SK-N-SH treated with all-trans-retinoic acid at 6 μM for 48 hours (cell line): ENCODE measurements at regions not wholly inside any gene's neighbourhood (a gene's known extent, or its start where the extent isn't known, plus 50 kb on each side); places are given as distances from the start of the nearest gene placed in this dataset.

Experiments
- BACH2 ChIP-seq: fragments of 250-450 bp; sonication (Bioruptor Pico); IDR thresholded peaks from 2 replicates; pipeline ENCODE4 v1.9.0; 2021; ENCODE audit warnings: mild to moderate bottlenecking, borderline replicate concordance
- CREB5 ChIP-seq: fragments of 250-450 bp; sonication (Bioruptor Pico); IDR thresholded peaks from 2 replicates; pipeline ENCODE4 v1.5.1; 2020; ENCODE audit warnings: low read depth, mild to moderate bottlenecking, moderate library complexity
- ISL1 ChIP-seq: fragments of 250-450 bp; sonication (Bioruptor Pico); IDR thresholded peaks from 2 replicates; pipeline ENCODE4 v2.1.2; 2022; ENCODE audit warnings: mild to moderate bottlenecking, moderate library complexity
- OSR1 ChIP-seq: fragments of 250-450 bp; sonication (Bioruptor Pico); IDR thresholded peaks from 2 replicates; pipeline ENCODE4 v1.8.0; 2022; ENCODE audit warnings: moderate library complexity, mild to moderate bottlenecking, inconsistent platforms
- ZFP3 ChIP-seq: fragments of 250-450 bp; sonication (Bioruptor Pico); IDR thresholded peaks from 2 replicates; pipeline ENCODE4 v1.5.0; 2020; ENCODE audit warnings: mild to moderate bottlenecking, moderate library complexity
- ZFP30 ChIP-seq: fragments of 450-650 bp; formaldehyde crosslinking; IDR thresholded peaks from 2 replicates; pipeline ENCODE4 v1.5.0; 2022; ENCODE audit warnings: mild to moderate bottlenecking, moderate library complexity
- ZNF565 ChIP-seq: fragments of 450-650 bp; formaldehyde crosslinking; conservative IDR thresholded peaks from 2 replicates; pipeline ENCODE4 v1.5.0; 2020; ENCODE audit warnings: low read depth, mild to moderate bottlenecking, moderate library complexity
- ZNF70 ChIP-seq: fragments of 450-650 bp; formaldehyde crosslinking; IDR thresholded peaks from 2 replicates; pipeline ENCODE4 v1.5.0; 2020; ENCODE audit warnings: mild to moderate bottlenecking, moderate library complexity
- ZNF8 ChIP-seq: fragments of 450-650 bp; formaldehyde crosslinking; IDR thresholded peaks from 2 replicates; pipeline ENCODE4 v1.5.0; 2020; ENCODE audit warnings: mild to moderate bottlenecking, moderate library complexity
- TF ChIP-seq, protein P1 (sequence below): fragments of 250-450 bp; sonication (Bioruptor Pico); IDR thresholded peaks from 2 replicates; pipeline ENCODE4 v1.8.0; 2020; ENCODE audit warnings: mild to moderate bottlenecking, moderate library complexity, borderline replicate concordance

DNA sequence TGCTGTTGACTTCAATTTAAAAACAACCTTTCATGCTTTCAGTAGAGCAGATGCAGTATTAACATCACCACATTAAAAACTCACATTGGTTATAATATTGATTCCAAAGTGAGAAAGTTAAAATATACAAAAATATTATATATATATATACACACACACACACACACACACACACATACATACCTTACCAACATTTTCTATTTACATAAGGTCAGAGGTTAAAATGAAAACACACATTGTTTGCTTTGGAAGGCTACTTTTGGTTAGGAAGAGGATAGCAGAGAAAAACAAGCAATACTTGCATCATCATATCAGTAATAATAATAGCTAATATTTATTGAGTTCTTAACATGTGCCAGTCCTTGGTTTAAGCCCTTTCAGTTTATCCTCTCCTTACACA, 226.5 kb downstream of the PPP4R3C start:
- TF ChIP-seq, protein P1, sequence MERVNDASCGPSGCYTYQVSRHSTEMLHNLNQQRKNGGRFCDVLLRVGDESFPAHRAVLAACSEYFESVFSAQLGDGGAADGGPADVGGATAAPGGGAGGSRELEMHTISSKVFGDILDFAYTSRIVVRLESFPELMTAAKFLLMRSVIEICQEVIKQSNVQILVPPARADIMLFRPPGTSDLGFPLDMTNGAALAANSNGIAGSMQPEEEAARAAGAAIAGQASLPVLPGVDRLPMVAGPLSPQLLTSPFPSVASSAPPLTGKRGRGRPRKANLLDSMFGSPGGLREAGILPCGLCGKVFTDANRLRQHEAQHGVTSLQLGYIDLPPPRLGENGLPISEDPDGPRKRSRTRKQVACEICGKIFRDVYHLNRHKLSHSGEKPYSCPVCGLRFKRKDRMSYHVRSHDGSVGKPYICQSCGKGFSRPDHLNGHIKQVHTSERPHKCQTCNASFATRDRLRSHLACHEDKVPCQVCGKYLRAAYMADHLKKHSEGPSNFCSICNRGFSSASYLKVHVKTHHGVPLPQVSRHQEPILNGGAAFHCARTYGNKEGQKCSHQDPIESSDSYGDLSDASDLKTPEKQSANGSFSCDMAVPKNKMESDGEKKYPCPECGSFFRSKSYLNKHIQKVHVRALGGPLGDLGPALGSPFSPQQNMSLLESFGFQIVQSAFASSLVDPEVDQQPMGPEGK (CRISPR knock-in tag), result no peak
- TF ChIP-seq ZNF565 (CRISPR knock-in tag) (no peak), ZFP30 (CRISPR knock-in tag) (no peak), OSR1 (CRISPR knock-in tag) (no peak), ISL1 (CRISPR knock-in tag) (no peak), ZNF8 (CRISPR knock-in tag) (no peak), CREB5 (CRISPR knock-in tag) (no peak), ZNF70 (CRISPR knock-in tag) (no peak), BACH2 (CRISPR knock-in tag) (no peak), ZFP3 (CRISPR knock-in tag) (no peak)
